ENCODE measurements at regions not wholly inside any gene's neighbourhood (a gene's known extent, or its start where the extent isn't known, plus 50 kb on each side); places are given as distances from the start of the nearest gene placed in this dataset.

- TF ChIP-seq CTCF (IDR thresholded peaks at IDR 0.05): no peak
- Histone ChIP-seq H3K27ac (no peak overlapping the region), H3K36me3 (no peaks in the 10 kb centered on the region), H3K27me3 (peaks cover 6% of the 10 kb centered on the region), H3K4me1 (ENCODE audit: control insufficient read depth in 1 of 2, insufficient read depth in 1 of 2, low read depth in 1 of 2, low read length in 1 of 2) (no peaks in the 10 kb centered on the region), H3K9me3 (no peaks in the 10 kb centered on the region), H3K4me3 (ENCODE audit: low read depth in 1 of 2, low read length in 1 of 2) (no peak overlapping the region)
These were observed 377.3 kb upstream of the NFE2L3 start for GRCh38 chr7:25774675-25775074.

DNA sequence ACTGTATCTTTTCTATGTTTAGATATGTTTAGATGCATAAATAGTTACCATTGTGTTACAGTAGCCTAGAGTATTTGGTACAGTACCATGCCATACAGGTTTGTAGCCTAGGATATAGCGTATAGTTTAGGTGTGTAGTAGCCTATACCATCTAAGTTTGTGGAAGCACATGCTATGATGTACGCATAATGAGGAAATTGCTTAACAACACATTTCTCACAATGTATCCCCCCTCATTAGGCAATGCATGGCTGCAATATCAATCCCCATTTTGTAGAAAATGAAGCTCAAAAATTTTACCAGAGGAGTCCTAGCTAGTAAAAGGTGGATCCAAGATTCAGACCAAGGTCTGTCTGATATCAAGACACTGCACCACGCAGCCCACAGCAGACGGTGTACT lies 376.4 kb upstream of the NFE2L3 start:
- Histone ChIP-seq H3K4me3 (ENCODE audit: low read depth in 1 of 2, low read length in 1 of 2) (no peak overlapping the region), H3K27me3 (no peaks in the 10 kb centered on the region), H3K27ac (no peak overlapping the region), H3K9me3 (no peaks in the 10 kb centered on the region), H3K4me1 (ENCODE audit: control insufficient read depth in 1 of 2, insufficient read depth in 1 of 2, low read depth in 1 of 2, low read length in 1 of 2) (no peaks in the 10 kb centered on the region), H3K36me3 (no peaks in the 10 kb centered on the region)
- no peak for TF ChIP-seq CTCF (IDR thresholded peaks at IDR 0.05)

DNA sequence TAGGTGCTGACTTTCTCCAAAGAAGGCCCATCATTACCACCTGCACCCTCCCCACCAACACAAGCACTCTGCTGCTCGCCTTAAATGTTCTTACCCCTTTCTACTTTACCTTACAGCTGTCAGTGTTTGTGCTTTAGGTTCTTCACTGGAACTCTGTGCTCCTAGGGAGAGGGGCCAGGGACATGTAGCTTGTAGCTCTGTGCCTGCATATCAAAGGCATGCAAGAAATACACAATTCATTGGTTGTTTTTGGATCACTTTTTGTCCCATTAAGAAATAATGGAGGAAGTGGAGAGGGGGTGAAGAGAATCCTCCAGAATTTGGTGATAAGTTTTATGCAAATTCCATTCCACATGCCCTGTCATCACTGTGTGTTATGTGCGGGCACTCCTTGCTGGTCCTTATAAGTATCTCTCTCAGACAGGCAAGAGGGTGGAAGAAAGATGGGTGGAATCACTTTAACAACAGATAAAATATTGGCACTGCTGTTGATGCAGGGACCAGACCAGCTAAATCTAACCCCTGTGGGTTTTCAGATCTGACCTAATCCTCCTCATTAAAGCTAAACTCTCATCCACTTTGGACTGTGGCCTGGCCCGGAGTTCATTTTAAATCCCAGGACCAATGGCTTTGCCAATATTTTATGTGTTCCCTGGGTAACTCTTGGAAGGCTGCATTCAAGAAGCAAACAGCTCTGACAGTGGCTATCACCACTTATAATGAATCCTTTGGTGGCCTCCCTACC lies 375.8 kb upstream of the NFE2L3 start:
- H3K27me3 ChIP-seq: no peaks in the 10 kb centered on the region
- no peaks in the 10 kb centered on the region for H3K4me1 ChIP-seq (ENCODE audit: control insufficient read depth in 1 of 2, insufficient read depth in 1 of 2, low read depth in 1 of 2, low read length in 1 of 2)
- no peaks in the 10 kb centered on the region for H3K9me3 ChIP-seq
- no peak overlapping the region for H3K27ac ChIP-seq
- H3K36me3 ChIP-seq: no peaks in the 10 kb centered on the region
- H3K4me3 ChIP-seq (ENCODE audit: low read depth in 1 of 2, low read length in 1 of 2): no peak overlapping the region
- no peak for TF ChIP-seq CTCF (IDR thresholded peaks at IDR 0.05)

GRCh38 chr7:25776744-25777123 lies 375.3 kb upstream of the NFE2L3 start:
- H3K36me3 ChIP-seq: no peaks in the 10 kb centered on the region
- no peaks in the 10 kb centered on the region for H3K9me3 ChIP-seq
- H3K27me3 ChIP-seq: no peaks in the 10 kb centered on the region
- no peak for TF ChIP-seq CTCF (IDR thresholded peaks at IDR 0.05)
- H3K4me3 ChIP-seq (ENCODE audit: low read depth in 1 of 2, low read length in 1 of 2): no peak overlapping the region
- no peak overlapping the region for H3K27ac ChIP-seq
- H3K4me1 ChIP-seq (ENCODE audit: control insufficient read depth in 1 of 2, insufficient read depth in 1 of 2, low read depth in 1 of 2, low read length in 1 of 2): no peaks in the 10 kb centered on the region

DNA sequence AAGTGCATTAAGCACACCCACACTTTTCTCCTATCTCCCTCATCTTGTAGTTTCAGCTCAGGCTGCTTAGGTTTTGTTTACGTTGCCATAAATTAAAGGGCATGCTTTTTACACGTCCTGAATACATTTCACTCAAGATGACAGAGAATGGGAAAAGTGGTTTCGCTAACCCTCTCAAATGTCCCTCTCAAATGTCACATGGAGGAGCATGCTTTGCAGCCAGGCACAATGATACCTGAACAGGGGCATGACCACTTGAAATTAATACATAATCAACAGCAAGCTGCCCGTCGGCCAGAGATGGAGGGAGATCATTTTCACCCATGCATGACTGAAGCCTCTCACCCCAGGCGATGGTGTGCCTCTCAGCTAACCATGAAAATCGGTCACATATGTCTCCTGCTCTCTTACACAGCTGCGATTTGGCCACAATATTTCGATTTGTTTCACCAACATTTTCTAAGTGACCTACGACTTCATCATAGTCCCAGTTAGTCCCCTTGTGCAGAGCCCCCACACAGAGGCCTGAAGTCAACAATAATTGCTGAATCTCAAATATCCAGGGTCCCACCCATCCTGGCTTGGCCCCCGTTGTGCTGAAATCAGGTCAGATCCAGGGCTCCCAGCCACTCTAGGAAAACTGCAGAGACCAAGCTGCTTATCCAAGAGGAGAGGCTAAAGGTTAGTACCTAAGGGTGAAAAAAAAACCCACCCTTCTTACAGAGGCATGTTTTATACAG lies 373.9 kb upstream of the NFE2L3 start:
- H3K9me3 ChIP-seq: no peaks in the 10 kb centered on the region
- no peak overlapping the region for H3K4me3 ChIP-seq (ENCODE audit: low read depth in 1 of 2, low read length in 1 of 2)
- H3K27ac ChIP-seq: no peak overlapping the region
- H3K4me1 ChIP-seq (ENCODE audit: control insufficient read depth in 1 of 2, insufficient read depth in 1 of 2, low read depth in 1 of 2, low read length in 1 of 2): no peaks in the 10 kb centered on the region
- no peak for TF ChIP-seq CTCF (IDR thresholded peaks at IDR 0.05)
- no peaks in the 10 kb centered on the region for H3K36me3 ChIP-seq
- H3K27me3 ChIP-seq: no peaks in the 10 kb centered on the region

Data from neutrophil (primary cell).